ENCODE measurements at regions not wholly inside any gene's neighbourhood (a gene's known extent, or its start where the extent isn't known, plus 50 kb on each side); places are given as distances from the start of the nearest gene placed in this dataset.

- TF ChIP-seq, protein P1, sequence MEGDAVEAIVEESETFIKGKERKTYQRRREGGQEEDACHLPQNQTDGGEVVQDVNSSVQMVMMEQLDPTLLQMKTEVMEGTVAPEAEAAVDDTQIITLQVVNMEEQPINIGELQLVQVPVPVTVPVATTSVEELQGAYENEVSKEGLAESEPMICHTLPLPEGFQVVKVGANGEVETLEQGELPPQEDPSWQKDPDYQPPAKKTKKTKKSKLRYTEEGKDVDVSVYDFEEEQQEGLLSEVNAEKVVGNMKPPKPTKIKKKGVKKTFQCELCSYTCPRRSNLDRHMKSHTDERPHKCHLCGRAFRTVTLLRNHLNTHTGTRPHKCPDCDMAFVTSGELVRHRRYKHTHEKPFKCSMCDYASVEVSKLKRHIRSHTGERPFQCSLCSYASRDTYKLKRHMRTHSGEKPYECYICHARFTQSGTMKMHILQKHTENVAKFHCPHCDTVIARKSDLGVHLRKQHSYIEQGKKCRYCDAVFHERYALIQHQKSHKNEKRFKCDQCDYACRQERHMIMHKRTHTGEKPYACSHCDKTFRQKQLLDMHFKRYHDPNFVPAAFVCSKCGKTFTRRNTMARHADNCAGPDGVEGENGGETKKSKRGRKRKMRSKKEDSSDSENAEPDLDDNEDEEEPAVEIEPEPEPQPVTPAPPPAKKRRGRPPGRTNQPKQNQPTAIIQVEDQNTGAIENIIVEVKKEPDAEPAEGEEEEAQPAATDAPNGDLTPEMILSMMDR (IDR thresholded peaks at IDR 0.05; ENCODE audit: low read depth, low read length) = no peak
- Histone ChIP-seq H3K27me3 (ENCODE audit: insufficient read depth, low read depth, severe bottlenecking) (peaks cover 57% of the 10 kb centered on the region), H3K9me3 (ENCODE audit: severe bottlenecking) (no peaks in the 10 kb centered on the region), H3K27ac (no peak overlapping the region), H3K36me3 (no peaks in the 10 kb centered on the region), H3K4me3 (ENCODE audit: low read depth, low read length) (no peak overlapping the region)
- no peak for DNase-seq
Observed at GRCh38 chr15:93428807-93429351, 339.9 kb upstream of the RGMA start.

DNA sequence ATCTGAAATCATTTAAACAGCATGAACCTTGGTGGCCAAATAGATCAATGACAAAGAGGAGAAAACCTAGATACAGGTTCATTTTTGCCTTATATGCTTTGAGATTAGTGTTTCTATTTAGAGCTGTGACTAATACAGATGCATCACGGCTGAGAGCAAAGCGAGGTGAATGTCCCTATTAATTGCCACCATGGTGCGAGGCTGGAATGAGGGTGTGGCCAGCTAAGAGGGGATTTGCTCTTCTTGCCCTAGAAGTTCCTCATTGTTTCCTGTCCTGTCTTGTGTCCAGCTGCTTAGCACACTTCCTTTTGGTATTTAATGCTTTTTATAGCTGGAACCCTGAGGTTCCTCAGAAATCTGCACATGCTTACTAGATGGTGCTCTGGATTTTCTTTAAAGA, 339.1 kb upstream of the RGMA start:
- H3K27me3 ChIP-seq (ENCODE audit: insufficient read depth, low read depth, severe bottlenecking) = peaks cover 58% of the 10 kb centered on the region
- H3K27ac ChIP-seq = no peak overlapping the region
- TF ChIP-seq, protein P1 (IDR thresholded peaks at IDR 0.05; ENCODE audit: low read depth, low read length) = no peak
- H3K36me3 ChIP-seq = no peaks in the 10 kb centered on the region
- no peak overlapping the region for H3K4me3 ChIP-seq (ENCODE audit: low read depth, low read length)
- no peaks in the 10 kb centered on the region for H3K9me3 ChIP-seq (ENCODE audit: severe bottlenecking)
- no peak for DNase-seq

- Histone ChIP-seq H3K27me3 (ENCODE audit: insufficient read depth, low read depth, severe bottlenecking) (peaks cover 78% of the 10 kb centered on the region), H3K4me3 (ENCODE audit: low read depth, low read length) (no peak overlapping the region), H3K36me3 (no peaks in the 10 kb centered on the region), H3K9me3 (ENCODE audit: severe bottlenecking) (no peaks in the 10 kb centered on the region), H3K27ac (no peak overlapping the region)
- TF ChIP-seq, protein P1 (IDR thresholded peaks at IDR 0.05; ENCODE audit: low read depth, low read length) = no peak
- DNase-seq = no peak
Observed at GRCh38 chr15:93424131-93424530, 335.1 kb upstream of the RGMA start.

- Histone ChIP-seq H3K27me3 (ENCODE audit: insufficient read depth, low read depth, severe bottlenecking) (peaks cover 80% of the 10 kb centered on the region), H3K9me3 (ENCODE audit: severe bottlenecking) (no peaks in the 10 kb centered on the region), H3K27ac (no peak overlapping the region), H3K4me3 (ENCODE audit: low read depth, low read length) (no peak overlapping the region), H3K36me3 (no peaks in the 10 kb centered on the region)
- DNase-seq = no peak
- TF ChIP-seq, protein P1 (IDR thresholded peaks at IDR 0.05; ENCODE audit: low read depth, low read length) = no peak
Observed at GRCh38 chr15:93422476-93422875, 333.5 kb upstream of the RGMA start.

DNA sequence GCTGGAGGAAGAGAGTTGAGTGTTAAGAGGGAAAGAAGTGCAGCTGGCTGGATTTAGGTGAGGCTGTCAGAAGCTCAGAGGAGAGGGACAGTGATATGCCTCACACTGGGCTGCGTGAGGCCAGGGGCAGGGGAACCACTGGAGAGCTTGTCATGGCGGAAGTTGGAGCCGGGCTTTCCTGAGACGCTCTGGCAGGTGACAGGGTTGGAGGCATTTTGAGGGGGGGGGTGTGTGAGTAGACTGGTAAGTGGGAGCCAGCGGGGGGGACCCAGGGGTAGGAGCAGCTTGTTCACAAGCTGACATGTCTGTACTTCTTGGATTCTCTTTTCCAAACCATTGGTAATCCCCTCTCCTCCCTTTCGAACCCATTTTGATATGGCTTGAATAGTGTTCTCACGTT, 331.5 kb upstream of the RGMA start:
- Histone ChIP-seq H3K4me3 (ENCODE audit: low read depth, low read length) (no peak overlapping the region), H3K36me3 (no peaks in the 10 kb centered on the region), H3K27ac (no peak overlapping the region), H3K9me3 (ENCODE audit: severe bottlenecking) (no peaks in the 10 kb centered on the region), H3K27me3 (ENCODE audit: insufficient read depth, low read depth, severe bottlenecking) (peaks cover 86% of the 10 kb centered on the region)
- DNase-seq = no peak
- TF ChIP-seq, protein P1 (IDR thresholded peaks at IDR 0.05; ENCODE audit: low read depth, low read length) = no peak

DNA sequence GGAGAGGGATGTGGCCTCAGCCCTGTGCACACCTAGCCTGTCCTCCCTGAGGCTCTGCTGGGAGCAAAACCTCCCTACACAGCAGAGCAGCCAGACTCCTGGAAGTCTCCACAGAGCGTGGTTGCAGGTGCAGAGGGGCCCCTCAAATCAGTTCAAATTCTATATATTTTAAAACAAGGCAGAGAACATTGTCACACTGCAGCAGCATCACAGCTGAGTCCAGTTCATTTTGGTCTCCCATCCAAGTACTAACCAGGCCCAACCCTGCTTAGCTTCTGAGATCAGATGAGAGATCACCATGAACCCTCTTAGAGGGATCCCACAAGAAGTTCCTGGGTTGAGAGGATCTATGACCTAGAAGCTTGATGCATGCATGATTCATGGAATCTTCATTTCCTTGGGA, 331.0 kb upstream of the RGMA start:
- H3K36me3 ChIP-seq = no peaks in the 10 kb centered on the region
- H3K27me3 ChIP-seq (ENCODE audit: insufficient read depth, low read depth, severe bottlenecking) = peaks cover 86% of the 10 kb centered on the region
- H3K4me3 ChIP-seq (ENCODE audit: low read depth, low read length) = no peak overlapping the region
- H3K9me3 ChIP-seq (ENCODE audit: severe bottlenecking) = no peaks in the 10 kb centered on the region
- no peak for DNase-seq
- no peak overlapping the region for H3K27ac ChIP-seq
- TF ChIP-seq, protein P1 (IDR thresholded peaks at IDR 0.05; ENCODE audit: low read depth, low read length) = no peak
